Loucy (cell line): ENCODE measurements at regions not wholly inside any gene's neighbourhood (a gene's known extent, or its start where the extent isn't known, plus 50 kb on each side); places are given as distances from the start of the nearest gene placed in this dataset.

ENCODE experiments used
- CTCF ChIP-seq: fragments of 200-600 bp; sonication (generic); conservative IDR thresholded peaks from 2 replicates; pipeline ENCODE4 v1.5.1; 2014; ENCODE audit warnings: mild to moderate bottlenecking, antibody characterized with exemption, low read length
- EZH2phosphoT487 ChIP-seq: fragments of 200-600 bp; IDR thresholded peaks from 2 replicates; pipeline ENCODE4 v1.6.1; 2018; ENCODE audit warnings: antibody characterized with exemption, mild to moderate bottlenecking, moderate library complexity, borderline replicate concordance

GRCh38 chr2:237000481-237000880, 85.2 kb upstream of the COPS8 start:
- TF ChIP-seq EZH2phosphoT487 (no peak), CTCF (no peak)
